Testis (tissue), 2 donors: ENCODE measurements at regions not wholly inside any gene's neighbourhood (a gene's known extent, or its start where the extent isn't known, plus 50 kb on each side); places are given as distances from the start of the nearest gene placed in this dataset.

Experiments
- DNase-seq: peaks from one replicate; pipeline ENCODE4 v3.0.0-alpha.2; 2019
- H3K27ac ChIP-seq, 2 donors: fragments of 200-600 bp; sonication (generic); one replicate each; pipeline ENCODE4 v1.5.1; 2019
- H3K27me3 ChIP-seq: fragments of 200-600 bp; sonication (generic); one replicate; pipeline ENCODE4 v1.5.1; 2019
- H3K36me3 ChIP-seq: fragments of 200-600 bp; sonication (generic); one replicate; pipeline ENCODE4 v1.5.1; 2017; ENCODE audit warnings: low read depth; ENCODE audit errors: missing control alignments
- H3K4me1 ChIP-seq: fragments of 200-600 bp; sonication (generic); one replicate; pipeline ENCODE4 v1.5.1; 2019
- H3K4me3 ChIP-seq, 2 donors: fragments of 200-600 bp; sonication (generic); one replicate each; pipeline ENCODE4 v1.5.1; 2017 to 2019
- H3K9me3 ChIP-seq: fragments of 200-600 bp; sonication (generic); one replicate; pipeline ENCODE4 v1.5.1; 2017
- CTCF ChIP-seq, 3 experiments: fragments of 450-650 bp in 2 of 3; fragments of 200-600 bp in 1 of 3; sonication (generic) in 1 of 3; IDR thresholded peaks; one replicate each; pipeline ENCODE4 v1.5.1; 2016 to 2019; ENCODE audit warnings: antibody characterized with exemption in 3 of 3, mild to moderate bottlenecking in 2 of 3, moderate library complexity in 1 of 3
- POLR2A ChIP-seq: fragments of 450-650 bp; IDR thresholded peaks from one replicate; pipeline ENCODE4 v1.6.1; 2017; ENCODE audit warnings: antibody characterized with exemption, mild to moderate bottlenecking, moderate library complexity
- WGBS, 2 donors: methylation state at CpG; one replicate each; pipeline ENCODE4 v1.1.5; 2018; 5-methylcytosine and 5-hydroxymethylcytosine counted together
- intact Hi-C: fragments of 100-400 bp; cut with DNase I; formaldehyde crosslinking; loops from one replicate; pipeline ENCODE4 v1.15.1; 2023; ENCODE audit warnings: low total_unique reads

DNA sequence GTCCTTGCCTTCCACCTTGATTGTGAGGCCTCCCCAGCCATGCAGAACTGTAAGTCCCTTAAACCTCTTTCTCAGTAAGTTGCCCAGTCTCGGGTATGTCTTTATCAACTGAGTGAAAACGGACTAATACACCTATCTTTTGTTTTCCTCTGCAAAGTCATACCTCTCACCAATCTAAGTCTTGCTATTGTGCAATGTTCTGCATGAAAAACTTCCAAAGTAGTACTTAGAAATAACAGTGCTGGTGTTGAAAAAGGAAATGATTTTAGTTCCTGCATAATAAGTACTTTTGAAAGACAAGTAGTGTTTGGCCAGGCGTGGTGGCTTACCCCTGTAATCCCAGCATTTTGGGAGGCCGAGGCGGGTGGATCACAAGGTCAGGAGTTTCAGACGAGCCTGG is 573.5 kb downstream of the ANKRD50 start:
- Histone ChIP-seq H3K36me3 (no peaks in the 10 kb centered on the region), H3K4me3 (no peak overlapping the region), H3K27ac (no peak overlapping the region), H3K9me3 (no peaks in the 10 kb centered on the region), H3K27me3 (no peaks in the 10 kb centered on the region), H3K4me1 (peaks cover 1% of the 10 kb centered on the region)
- 92 to 98% methylated on average over 6 of the region's 6 CpGs for WGBS, 2 donors
- DNase-seq, result no peak
- intact Hi-C loops, result no loop called here
- TF ChIP-seq POLR2A, result no peak
- TF ChIP-seq CTCF (IDR thresholded peaks at IDR 0.05), result no peak

- DNase-seq, result no peak
- H3K27me3 ChIP-seq, result no peaks in the 10 kb centered on the region
- no peaks in the 10 kb centered on the region for H3K9me3 ChIP-seq
- peaks cover 5% of the 10 kb centered on the region for H3K4me1 ChIP-seq
- H3K4me3 ChIP-seq, result no peak overlapping the region
- intact Hi-C loops, result no loop called here
- TF ChIP-seq POLR2A, result no peak
- TF ChIP-seq CTCF (IDR thresholded peaks at IDR 0.05), result no peak
- H3K27ac ChIP-seq, result no peak overlapping the region
- H3K36me3 ChIP-seq, result no peaks in the 10 kb centered on the region
- WGBS, 2 donors, result 79 to 80% methylated on average over 4 of the region's 4 CpGs
Observed at GRCh38 chr4:124143632-124144031, 568.9 kb downstream of the ANKRD50 start.

- intact Hi-C loops, result no loop called here
- Histone ChIP-seq H3K4me1 (peaks cover 5% of the 10 kb centered on the region), H3K9me3 (no peaks in the 10 kb centered on the region), H3K27ac (no peak overlapping the region), H3K4me3 (no peak overlapping the region), H3K27me3 (no peaks in the 10 kb centered on the region), H3K36me3 (no peaks in the 10 kb centered on the region)
- peak; percentile 17 for DNase-seq
- TF ChIP-seq POLR2A (no peak), CTCF (IDR thresholded peaks at IDR 0.05) (no peak)
- WGBS, 2 donors, result 25 to 39% methylated on average over 4 of the region's 4 CpGs
Observed at GRCh38 chr4:124144238-124144654, 568.3 kb downstream of the ANKRD50 start.

- no peak overlapping the region for H3K4me3 ChIP-seq
- DNase-seq, result peak; percentile 15
- H3K36me3 ChIP-seq, result no peaks in the 10 kb centered on the region
- WGBS, 2 donors, result 23 to 30% methylated on average over 1 of the region's 1 CpG
- H3K27me3 ChIP-seq, result no peaks in the 10 kb centered on the region
- H3K9me3 ChIP-seq, result no peaks in the 10 kb centered on the region
- H3K4me1 ChIP-seq, result peaks cover 5% of the 10 kb centered on the region
- TF ChIP-seq POLR2A (no peak), CTCF (IDR thresholded peaks at IDR 0.05) (no peak)
- no peak overlapping the region for H3K27ac ChIP-seq
- intact Hi-C loops, result no loop called here
Observed at GRCh38 chr4:124146068-124146467, 566.5 kb downstream of the ANKRD50 start.

- H3K9me3 ChIP-seq, result no peaks in the 10 kb centered on the region
- 85 to 93% methylated on average over 2 of the region's 2 CpGs for WGBS, 2 donors
Observed at GRCh38 chr4:124151031-124151430, 561.5 kb downstream of the ANKRD50 start.

More at GRCh38 chr4:124151031-124151430, 561.5 kb downstream of the ANKRD50 start:
- H3K4me3 ChIP-seq, result no peak overlapping the region
- no peak for TF ChIP-seq POLR2A
- TF ChIP-seq CTCF (IDR thresholded peaks at IDR 0.05), result no peak
- no peaks in the 10 kb centered on the region for H3K27me3 ChIP-seq
- no peaks in the 10 kb centered on the region for H3K4me1 ChIP-seq
- no peak for DNase-seq
- no peaks in the 10 kb centered on the region for H3K36me3 ChIP-seq
- H3K27ac ChIP-seq, result no peak overlapping the region
- intact Hi-C loops, result no loop called here
